PC-9 (cell line): ENCODE measurements at regions not wholly inside any gene's neighbourhood (a gene's known extent, or its start where the extent isn't known, plus 50 kb on each side); places are given as distances from the start of the nearest gene placed in this dataset.

Experiments used
- BruUV-seq: library from RNA; stranded (reverse); fragments of 400-500 nt; replicated peaks from 2 replicates; lab custom pipeline; 2021; lab: Mats Ljungman, UMichigan
- CTCF ChIA-PET: fragments of 300-600 bp; sonication (Branson Sonifier 250); formaldehyde crosslinking; loops from one replicate; lab custom pipeline; 2022; ENCODE audit warnings: antibody characterized with exemption; lab: Charles Lee
- POLR2A ChIA-PET: fragments of 300-600 bp; sonication (Branson Sonifier 250); formaldehyde crosslinking; loops from one replicate; lab custom pipeline; 2022; ENCODE audit warnings: antibody characterized with exemption; ENCODE audit not compliant: unreplicated experiment; lab: Charles Lee
- DNase-seq, 2 experiments: peaks; one replicate each; pipeline versions ENCODE4 v3.0.0 to v3.0.0-alpha.2; 2015 to 2022; ENCODE audit warnings: mixed read lengths in 1 of 2
- H2AFZ ChIP-seq: fragments of 200-600 bp; sonication (generic); 2 replicates; pipeline ENCODE4 v1.8.1; 2017; ENCODE audit warnings: antibody characterized with exemption
- H3F3A ChIP-seq: fragments of 200-600 bp; sonication (generic); 2 replicates; pipeline ENCODE4 v1.8.1; 2017; ENCODE audit warnings: antibody characterized with exemption, mild to moderate bottlenecking, low read depth; ENCODE audit not compliant: insufficient read depth
- H3K27ac ChIP-seq: fragments of 200-600 bp; sonication (generic); 2 replicates; pipeline ENCODE4 v1.6.1; 2016; ENCODE audit warnings: mixed run types
- H3K27me3 ChIP-seq: fragments of 200-600 bp; sonication (generic); 2 replicates; pipeline ENCODE4 v1.6.1; 2016; ENCODE audit warnings: low read depth, mixed run types; ENCODE audit not compliant: insufficient read depth
- H3K36me3 ChIP-seq: fragments of 200-600 bp; sonication (generic); 2 replicates; pipeline ENCODE4 v1.6.1; 2016; ENCODE audit warnings: low read depth, mixed run types
- H3K4me1 ChIP-seq: fragments of 200-600 bp; sonication (generic); replicated peaks from 2 replicates; pipeline ENCODE4 v1.6.1; 2016; ENCODE audit warnings: mixed run types; ENCODE audit not compliant: insufficient read depth
- H3K4me2 ChIP-seq: fragments of 200-600 bp; sonication (generic); 2 replicates; pipeline ENCODE4 v1.6.1; 2017; ENCODE audit warnings: mixed run types
- H3K4me3 ChIP-seq: fragments of 200-600 bp; sonication (generic); 2 replicates; pipeline ENCODE4 v1.6.1; 2016; ENCODE audit warnings: mixed run types
- H3K79me2 ChIP-seq: fragments of 200-600 bp; sonication (generic); 2 replicates; pipeline ENCODE4 v1.6.1; 2017; ENCODE audit warnings: low read depth, mixed run types
- H3K9me2 ChIP-seq: fragments of 200-600 bp; sonication (generic); 2 replicates; pipeline ENCODE4 v1.8.1; 2017; ENCODE audit warnings: mild to moderate bottlenecking; ENCODE audit not compliant: insufficient read depth
- H3K9me3 ChIP-seq: fragments of 200-600 bp; sonication (generic); 2 replicates; pipeline ENCODE4 v1.8.1; 2016; ENCODE audit warnings: low read depth; ENCODE audit not compliant: insufficient read depth
- H4K20me1 ChIP-seq: fragments of 200-600 bp; sonication (generic); 2 replicates; pipeline ENCODE4 v1.8.1; 2017; ENCODE audit not compliant: insufficient read depth
- CTCF ChIP-seq: fragments of 200-600 bp; sonication (generic); conservative IDR thresholded peaks from 2 replicates; pipeline ENCODE4 v1.6.1; 2017; ENCODE audit warnings: mixed run types, antibody characterized with exemption, mild to moderate bottlenecking, moderate library complexity
- EZH2 ChIP-seq: fragments of 200-600 bp; sonication (generic); IDR thresholded peaks from 2 replicates; pipeline ENCODE4 v1.8.0; 2017; ENCODE audit warnings: antibody characterized with exemption, low read depth
- intact Hi-C: fragments of 100-400 bp; cut with micrococcal nuclease; formaldehyde crosslinking; loops from one replicate; pipeline ENCODE4 v1.10.0; 2022; ENCODE audit not compliant: unreplicated experiment

GRCh38 chr9:78928625-78929405, 631.9 kb downstream of the PSAT1 start:
- no peaks in the 10 kb centered on the region for H3K9me3 ChIP-seq
- CTCF ChIA-PET, result no interaction called here
- BruUV-seq, result no TSS peak
- DNase-seq, result no peak
- H3F3A ChIP-seq, result no peaks in the 10 kb centered on the region
- TF ChIP-seq CTCF (no peak), EZH2 (no peak)
- H4K20me1 ChIP-seq, result no peaks in the 10 kb centered on the region
- no peak overlapping the region for H3K4me3 ChIP-seq
- H3K36me3 ChIP-seq, result no peaks in the 10 kb centered on the region
- no peak overlapping the region for H3K4me2 ChIP-seq
- H3K79me2 ChIP-seq, result no peaks in the 10 kb centered on the region
- H3K27ac ChIP-seq, result no peak overlapping the region
- no peak overlapping the region for H2AFZ ChIP-seq
- intact Hi-C loops, result loop anchor here (10.0 kb wide), 1 partner anchor 94 kb away; no protein-coding TSS in a partner anchor
- H3K9me2 ChIP-seq, result no peaks in the 10 kb centered on the region
- no peaks in the 10 kb centered on the region for H3K4me1 ChIP-seq
- POLR2A ChIA-PET, result no interaction called here
- H3K27me3 ChIP-seq, result no peaks in the 10 kb centered on the region

GRCh38 chr9:78930281-78930680, 633.4 kb downstream of the PSAT1 start:
- H3K4me3 ChIP-seq, result no peak overlapping the region
- no peaks in the 10 kb centered on the region for H3K27me3 ChIP-seq
- no peaks in the 10 kb centered on the region for H3K36me3 ChIP-seq
- H3K4me2 ChIP-seq, result no peak overlapping the region
- H2AFZ ChIP-seq, result no peak overlapping the region
- H3K9me2 ChIP-seq, result no peaks in the 10 kb centered on the region
- H4K20me1 ChIP-seq, result no peaks in the 10 kb centered on the region
- no peaks in the 10 kb centered on the region for H3F3A ChIP-seq
- no peaks in the 10 kb centered on the region for H3K4me1 ChIP-seq
- CTCF ChIA-PET, result no interaction called here
- no peaks in the 10 kb centered on the region for H3K79me2 ChIP-seq
- no peak for DNase-seq
- POLR2A ChIA-PET, result no interaction called here
- intact Hi-C loops, result loop anchor here (5.0 to 10.0 kb wide), 2 partner anchors 63 to 95 kb away; no protein-coding TSS in a partner anchor
- no peak overlapping the region for H3K27ac ChIP-seq
- no peaks in the 10 kb centered on the region for H3K9me3 ChIP-seq
- BruUV-seq, result no TSS peak
- TF ChIP-seq CTCF, result no peak
- no peak for TF ChIP-seq EZH2

- intact Hi-C loops, result loop anchor here (5.0 to 10.0 kb wide), 2 partner anchors 66 to 92 kb away; no protein-coding TSS in a partner anchor
- no peaks in the 10 kb centered on the region for H3K9me3 ChIP-seq
- no peak overlapping the region for H3K27ac ChIP-seq
- CTCF ChIA-PET, result no interaction called here
- H3K4me1 ChIP-seq, result no peaks in the 10 kb centered on the region
- BruUV-seq, result no TSS peak
- no peaks in the 10 kb centered on the region for H3K36me3 ChIP-seq
- no peak overlapping the region for H3K4me3 ChIP-seq
- no peaks in the 10 kb centered on the region for H3F3A ChIP-seq
- H3K9me2 ChIP-seq, result no peaks in the 10 kb centered on the region
- POLR2A ChIA-PET, result interaction anchor here (0.6 to 0.7 kb wide), 3 partner anchors 45 to 121 kb away, joined by 7 to 9 read pairs (median 7); no protein-coding TSS in a partner anchor
- no peaks in the 10 kb centered on the region for H3K27me3 ChIP-seq
- H3K79me2 ChIP-seq, result no peaks in the 10 kb centered on the region
- peak in 1 of 2 experiments; percentile 7 for DNase-seq
- H2AFZ ChIP-seq, result no peak overlapping the region
- H3K4me2 ChIP-seq, result no peak overlapping the region
- TF ChIP-seq CTCF (no peak), EZH2 (no peak)
- no peaks in the 10 kb centered on the region for H4K20me1 ChIP-seq
These were observed 636.1 kb downstream of the PSAT1 start for GRCh38 chr9:78932849-78933627.
